Smooth muscle cell (in vitro differentiated cells): ENCODE measurements at regions not wholly inside any gene's neighbourhood (a gene's known extent, or its start where the extent isn't known, plus 50 kb on each side); places are given as distances from the start of the nearest gene placed in this dataset.

Source experiments
- DNase-seq: peaks from one replicate; lab custom pipeline; 2025; ENCODE audit not compliant: unreplicated experiment; lab: John Stamatoyannopoulos, UW
- H2AFZ ChIP-seq: fragments of 200-600 bp; sonication (generic); 2 replicates; pipeline ENCODE4 v1.6.0; 2016; ENCODE audit warnings: antibody characterized with exemption, low read depth, mild to moderate bottlenecking
- H3F3A ChIP-seq: fragments of 200-600 bp; sonication (generic); 2 replicates; pipeline ENCODE4 v1.6.0; 2017; ENCODE audit warnings: antibody characterized with exemption, low read depth
- H3K27ac ChIP-seq: fragments of 200-600 bp; sonication (generic); 2 replicates; pipeline ENCODE4 v1.5.1; 2016; ENCODE audit warnings: low read depth, mild to moderate bottlenecking
- H3K27me3 ChIP-seq: fragments of 200-600 bp; sonication (generic); 2 replicates; pipeline ENCODE4 v1.6.1; 2016; ENCODE audit warnings: low read depth, mild to moderate bottlenecking
- H3K36me3 ChIP-seq: fragments of 200-600 bp; sonication (generic); 2 replicates; pipeline ENCODE4 v1.5.1; 2016; ENCODE audit warnings: low read depth
- H3K4me1 ChIP-seq: fragments of 200-600 bp; sonication (generic); 2 replicates; pipeline ENCODE4 v1.5.1; 2016; ENCODE audit warnings: low read depth
- H3K4me2 ChIP-seq: fragments of 200-600 bp; sonication (generic); 2 replicates; pipeline ENCODE4 v1.6.0; 2016; ENCODE audit warnings: mild to moderate bottlenecking
- H3K4me3 ChIP-seq: fragments of 200-600 bp; sonication (generic); 2 replicates; pipeline ENCODE4 v1.5.1; 2016; ENCODE audit warnings: mild to moderate bottlenecking
- H3K79me2 ChIP-seq: fragments of 200-600 bp; sonication (generic); 2 replicates; pipeline ENCODE4 v1.6.0; 2016; ENCODE audit warnings: low read depth, mild to moderate bottlenecking
- H3K9ac ChIP-seq: fragments of 200-600 bp; sonication (generic); 2 replicates; pipeline ENCODE4 v1.6.0; 2016; ENCODE audit warnings: low read depth
- H3K9me3 ChIP-seq: fragments of 200-600 bp; sonication (generic); replicated peaks from 2 replicates; pipeline ENCODE4 v1.5.1; 2016; ENCODE audit warnings: low read depth
- H4K20me1 ChIP-seq: fragments of 200-600 bp; sonication (generic); 2 replicates; pipeline ENCODE4 v1.6.0; 2016; ENCODE audit warnings: low read depth
- CTCF ChIP-seq: fragments of 200-600 bp; sonication (generic); IDR thresholded peaks from 2 replicates; pipeline ENCODE4 v1.5.1; 2017; ENCODE audit warnings: borderline replicate concordance, mild to moderate bottlenecking, antibody characterized with exemption; ENCODE audit not compliant: insufficient read depth, poor library complexity, severe bottlenecking
- WGBS: methylation state at CpG from one replicate; pipeline ENCODE4 v1.1.7; 2016; ENCODE audit warnings: low lambda C conversion rate; 5-methylcytosine and 5-hydroxymethylcytosine counted together

DNA sequence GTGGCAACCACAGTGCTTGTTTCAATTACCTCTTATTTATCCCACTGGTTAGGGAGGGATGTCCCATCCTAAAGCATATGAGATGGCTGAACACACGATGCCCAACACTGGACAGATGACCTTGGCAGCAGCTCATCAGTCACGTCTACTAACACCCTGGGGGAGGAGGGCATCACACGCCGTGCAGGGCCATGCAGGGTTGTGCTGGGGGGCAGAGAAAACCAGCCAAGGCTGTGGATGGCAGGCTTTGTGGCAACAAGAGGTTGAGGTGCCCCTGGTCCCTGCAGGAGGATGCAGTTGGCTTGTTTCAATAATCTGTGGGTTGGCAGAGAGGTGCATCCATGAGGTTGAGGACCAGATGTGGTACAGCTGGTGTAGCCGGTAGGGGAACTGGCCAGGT lies 293.7 kb upstream of the SULF2 start:
- Histone ChIP-seq H3F3A (no peaks in the 10 kb centered on the region), H3K4me1 (no peaks in the 10 kb centered on the region), H4K20me1 (no peaks in the 10 kb centered on the region), H3K27me3 (no peaks in the 10 kb centered on the region), H3K27ac (no peak overlapping the region), H3K4me2 (no peak overlapping the region), H3K9me3 (no peaks in the 10 kb centered on the region), H3K79me2 (no peaks in the 10 kb centered on the region), H3K9ac (no peak overlapping the region), H3K36me3 (no peaks in the 10 kb centered on the region), H2AFZ (no peak overlapping the region), H3K4me3 (no peak overlapping the region)
- no peak for DNase-seq
- TF ChIP-seq CTCF = no peak
- 92% methylated on average over 5 of the region's 5 CpGs for WGBS

DNA sequence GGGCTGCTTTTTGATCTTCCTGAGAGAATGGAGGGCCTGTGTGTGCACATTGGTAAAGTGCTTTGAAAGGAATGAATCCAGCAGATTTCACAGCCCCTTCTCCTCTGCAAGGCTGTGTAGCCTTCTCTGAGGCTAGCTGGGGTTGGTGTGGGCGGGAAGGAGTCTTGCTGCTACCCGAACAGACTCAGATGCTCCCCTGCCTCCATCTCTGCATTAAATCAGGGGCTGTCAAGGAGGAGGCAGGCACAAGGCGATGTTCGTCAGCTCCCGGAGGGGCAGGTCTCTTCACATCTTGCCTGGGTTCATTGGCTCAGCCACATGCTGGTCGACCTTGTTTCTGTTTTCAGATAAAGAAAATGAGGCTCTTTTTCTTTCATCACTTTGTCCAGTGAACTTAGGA lies 291.5 kb upstream of the SULF2 start:
- Histone ChIP-seq H3K27ac (no peak overlapping the region), H3K27me3 (no peaks in the 10 kb centered on the region), H3K9me3 (no peaks in the 10 kb centered on the region), H3K4me1 (no peaks in the 10 kb centered on the region), H3K9ac (no peak overlapping the region), H3F3A (no peaks in the 10 kb centered on the region), H3K36me3 (no peaks in the 10 kb centered on the region), H3K79me2 (no peaks in the 10 kb centered on the region), H4K20me1 (no peaks in the 10 kb centered on the region), H3K4me2 (no peak overlapping the region), H2AFZ (no peak overlapping the region), H3K4me3 (no peak overlapping the region)
- DNase-seq = no peak
- TF ChIP-seq CTCF = no peak
- 74% methylated on average over 6 of the region's 6 CpGs for WGBS

- H3K4me1 ChIP-seq = no peaks in the 10 kb centered on the region
- H3K9me3 ChIP-seq = no peaks in the 10 kb centered on the region
- no peaks in the 10 kb centered on the region for H3K27me3 ChIP-seq
- WGBS = 91% methylated on average over 11 of the region's 11 CpGs
- no peaks in the 10 kb centered on the region for H4K20me1 ChIP-seq
- no peak overlapping the region for H3K9ac ChIP-seq
- no peak overlapping the region for H3K4me2 ChIP-seq
- H3K27ac ChIP-seq = no peak overlapping the region
- TF ChIP-seq CTCF = no peak
- H2AFZ ChIP-seq = no peak overlapping the region
- DNase-seq = no peak
- H3K4me3 ChIP-seq = no peak overlapping the region
- H3K79me2 ChIP-seq = no peaks in the 10 kb centered on the region
- H3K36me3 ChIP-seq = no peaks in the 10 kb centered on the region
- no peaks in the 10 kb centered on the region for H3F3A ChIP-seq
Observed at GRCh38 chr20:48076247-48076646, 291.0 kb upstream of the SULF2 start.

DNA sequence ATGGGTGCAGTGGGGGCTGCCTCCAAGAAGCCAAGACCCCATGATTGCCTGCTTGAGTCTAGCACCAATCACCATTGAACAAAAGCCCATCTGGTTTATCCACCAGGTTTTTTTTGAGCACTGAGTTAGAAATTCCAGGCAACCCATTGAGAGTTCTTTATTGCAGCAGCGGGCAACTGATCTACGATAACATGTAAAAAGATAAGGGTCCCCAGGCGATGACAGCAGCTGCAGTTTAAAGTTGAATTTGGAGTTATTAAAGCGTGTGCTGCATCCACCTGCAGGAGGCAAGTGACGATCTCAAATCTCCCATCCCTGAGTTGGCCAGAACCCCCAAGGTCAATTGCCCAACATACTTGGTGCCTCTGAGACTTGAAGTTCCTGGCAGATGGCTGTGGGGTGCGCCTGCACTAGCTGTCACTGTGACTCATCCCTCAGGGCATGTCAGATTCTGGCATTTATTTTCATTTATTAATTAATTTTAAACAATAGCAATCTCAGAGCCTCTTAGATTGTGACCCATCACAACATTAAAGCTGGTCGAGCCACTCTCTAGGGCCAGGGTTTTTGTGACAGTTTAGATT lies 290.4 kb upstream of the SULF2 start:
- DNase-seq = no peak
- Histone ChIP-seq H2AFZ (no peak overlapping the region), H3K27ac (no peak overlapping the region), H3K36me3 (no peaks in the 10 kb centered on the region), H3K4me2 (no peak overlapping the region), H3K4me1 (no peaks in the 10 kb centered on the region), H3K9ac (no peak overlapping the region), H4K20me1 (no peaks in the 10 kb centered on the region), H3K4me3 (no peak overlapping the region), H3K9me3 (no peaks in the 10 kb centered on the region), H3K79me2 (no peaks in the 10 kb centered on the region), H3K27me3 (no peaks in the 10 kb centered on the region), H3F3A (no peaks in the 10 kb centered on the region)
- no peak for TF ChIP-seq CTCF
- 90% methylated on average over 7 of the region's 7 CpGs for WGBS
